Renal cortex interstitium (tissue), 11 donors: ENCODE measurements at regions not wholly inside any gene's neighbourhood (a gene's known extent, or its start where the extent isn't known, plus 50 kb on each side); places are given as distances from the start of the nearest gene placed in this dataset.

ENCODE experiments used
- DNase-seq, 11 donors: peaks; one replicate each; pipeline ENCODE4 v3.0.0-alpha.2; 2013; ENCODE audit warnings: low read depth in 9 of 11, low spot score in 4 of 11; ENCODE audit errors: extremely low read depth in 1 of 11

- no peak for DNase-seq
These were observed 113.6 kb downstream of the ZNF518B start for GRCh38 chr4:10343656-10344055.

- no peak for DNase-seq
These were observed 114.4 kb downstream of the ZNF518B start for GRCh38 chr4:10342866-10343265.

- no peak for DNase-seq
These were observed 120.8 kb downstream of the ZNF518B start for GRCh38 chr4:10336471-10336870.

GRCh38 chr4:10335050-10335449, 122.2 kb downstream of the ZNF518B start:
- no peak for DNase-seq

GRCh38 chr4:10334506-10335028, 122.7 kb downstream of the ZNF518B start:
- DNase-seq, result no peak

- no peak for DNase-seq
These were observed 123.3 kb downstream of the ZNF518B start for GRCh38 chr4:10333942-10334341.

GRCh38 chr4:10326075-10326474, 131.2 kb downstream of the ZNF518B start:
- DNase-seq, result no peak

- no peak for DNase-seq
These were observed 135.3 kb downstream of the ZNF518B start for GRCh38 chr4:10321931-10322330.

- DNase-seq, result no peak
These were observed 137.1 kb downstream of the ZNF518B start for GRCh38 chr4:10320130-10320529.

GRCh38 chr4:10317345-10317744, 139.9 kb downstream of the ZNF518B start:
- no peak for DNase-seq

- no peak for DNase-seq
These were observed 140.4 kb downstream of the ZNF518B start for GRCh38 chr4:10316851-10317250.

GRCh38 chr4:10315638-10316037, 141.6 kb downstream of the ZNF518B start:
- DNase-seq, result no peak

- no peak for DNase-seq
These were observed 144.7 kb downstream of the ZNF518B start for GRCh38 chr4:10312568-10312967.

- no peak for DNase-seq
These were observed 145.3 kb downstream of the ZNF518B start for GRCh38 chr4:10311939-10312338.

- no peak for DNase-seq
These were observed 151.4 kb downstream of the ZNF518B start for GRCh38 chr4:10305816-10306215.

GRCh38 chr4:10303291-10303690, 153.9 kb downstream of the ZNF518B start:
- DNase-seq, result no peak

- no peak for DNase-seq
These were observed 155.1 kb downstream of the ZNF518B start for GRCh38 chr4:10302096-10302495.

- DNase-seq, result no peak
These were observed 157.6 kb downstream of the ZNF518B start for GRCh38 chr4:10299601-10300000.

- DNase-seq, result no peak
These were observed 158.5 kb downstream of the ZNF518B start for GRCh38 chr4:10298681-10299080.

- peak in 9 of 11 donors; percentile 3 to 43 (median 11) for DNase-seq
These were observed 160.5 kb downstream of the ZNF518B start for GRCh38 chr4:10296730-10297129.

- no peak for DNase-seq
These were observed 161.9 kb downstream of the ZNF518B start for GRCh38 chr4:10295301-10295700.

GRCh38 chr4:10289538-10289906, 167.7 kb downstream of the ZNF518B start:
- DNase-seq, result no peak
